HG02852 (cell line): ENCODE measurements at regions not wholly inside any gene's neighbourhood (a gene's known extent, or its start where the extent isn't known, plus 50 kb on each side); places are given as distances from the start of the nearest gene placed in this dataset.
"Not testable (repeated sequence)": the region's sequence is repeated elsewhere in the genome, so short reads cannot be mapped to it uniquely, and the experiment has no call there.

Experiments
- ATAC-seq: cut with Tn5 transposase; IDR thresholded peaks from one replicate; pipeline ENCODE4 v1.9.1; 2021; ENCODE audit warnings: mild to moderate bottlenecking, moderate library complexity; ENCODE audit not compliant: unreplicated experiment

- no peak for ATAC-seq
These were observed 199.7 kb downstream of the CEP135 start for GRCh38 chr4:56148428-56148827.

GRCh38 chr4:56147371-56147770 is 198.6 kb downstream of the CEP135 start:
- no peak for ATAC-seq

GRCh38 chr4:56146956-56147355 is 198.2 kb downstream of the CEP135 start:
- ATAC-seq, result no peak

- ATAC-seq, result no peak
These were observed 193.3 kb downstream of the CEP135 start for GRCh38 chr4:56142088-56142487.

GRCh38 chr4:56139241-56139827 is 190.6 kb downstream of the CEP135 start:
- no peak for ATAC-seq

- not testable (repeated sequence) for ATAC-seq
These were observed 186.1 kb downstream of the CEP135 start for GRCh38 chr4:56134834-56135233.

- ATAC-seq, result no peak
These were observed 185.5 kb downstream of the CEP135 start for GRCh38 chr4:56134266-56134665.

GRCh38 chr4:56132835-56133234 is 184.1 kb downstream of the CEP135 start:
- ATAC-seq, result no peak

GRCh38 chr4:56132188-56132587 is 183.4 kb downstream of the CEP135 start:
- ATAC-seq, result not testable (repeated sequence)

- ATAC-seq, result no peak
These were observed 181.9 kb downstream of the CEP135 start for GRCh38 chr4:56130606-56131155.

GRCh38 chr4:56129431-56129861 is 180.7 kb downstream of the CEP135 start:
- ATAC-seq, result peak; percentile 64

GRCh38 chr4:56128213-56128612 is 179.5 kb downstream of the CEP135 start:
- no peak for ATAC-seq

GRCh38 chr4:56127716-56128115 is 179.0 kb downstream of the CEP135 start:
- ATAC-seq, result no peak

- no peak for ATAC-seq
These were observed 174.8 kb downstream of the CEP135 start for GRCh38 chr4:56123547-56123946.

- no peak for ATAC-seq
These were observed 174.3 kb downstream of the CEP135 start for GRCh38 chr4:56123051-56123450.

- ATAC-seq, result no peak
These were observed 170.1 kb downstream of the CEP135 start for GRCh38 chr4:56118845-56119244.

GRCh38 chr4:56118055-56118454 is 169.3 kb downstream of the CEP135 start:
- ATAC-seq, result no peak

GRCh38 chr4:56115898-56116297 is 167.2 kb downstream of the CEP135 start:
- ATAC-seq, result no peak

- no peak for ATAC-seq
These were observed 163.6 kb downstream of the CEP135 start for GRCh38 chr4:56112377-56112776.

GRCh38 chr4:56106180-56107147 is 157.7 kb downstream of the CEP135 start:
- ATAC-seq, result no peak

GRCh38 chr4:56104188-56104587 is 155.4 kb downstream of the CEP135 start:
- ATAC-seq, result no peak

GRCh38 chr4:56102601-56103000 is 153.9 kb downstream of the CEP135 start:
- ATAC-seq, result no peak
